ENCODE measurements at regions not wholly inside any gene's neighbourhood (a gene's known extent, or its start where the extent isn't known, plus 50 kb on each side); places are given as distances from the start of the nearest gene placed in this dataset.

- TF ChIP-seq MXI1 (IDR thresholded peaks at IDR 0.05; ENCODE audit: borderline replicate concordance, low read depth, low read length): no peak
- TF ChIP-seq, protein P1, sequence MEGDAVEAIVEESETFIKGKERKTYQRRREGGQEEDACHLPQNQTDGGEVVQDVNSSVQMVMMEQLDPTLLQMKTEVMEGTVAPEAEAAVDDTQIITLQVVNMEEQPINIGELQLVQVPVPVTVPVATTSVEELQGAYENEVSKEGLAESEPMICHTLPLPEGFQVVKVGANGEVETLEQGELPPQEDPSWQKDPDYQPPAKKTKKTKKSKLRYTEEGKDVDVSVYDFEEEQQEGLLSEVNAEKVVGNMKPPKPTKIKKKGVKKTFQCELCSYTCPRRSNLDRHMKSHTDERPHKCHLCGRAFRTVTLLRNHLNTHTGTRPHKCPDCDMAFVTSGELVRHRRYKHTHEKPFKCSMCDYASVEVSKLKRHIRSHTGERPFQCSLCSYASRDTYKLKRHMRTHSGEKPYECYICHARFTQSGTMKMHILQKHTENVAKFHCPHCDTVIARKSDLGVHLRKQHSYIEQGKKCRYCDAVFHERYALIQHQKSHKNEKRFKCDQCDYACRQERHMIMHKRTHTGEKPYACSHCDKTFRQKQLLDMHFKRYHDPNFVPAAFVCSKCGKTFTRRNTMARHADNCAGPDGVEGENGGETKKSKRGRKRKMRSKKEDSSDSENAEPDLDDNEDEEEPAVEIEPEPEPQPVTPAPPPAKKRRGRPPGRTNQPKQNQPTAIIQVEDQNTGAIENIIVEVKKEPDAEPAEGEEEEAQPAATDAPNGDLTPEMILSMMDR (conservative IDR thresholded peaks at IDR 0.05; ENCODE audit: low read depth, low read length): no peak
- TF ChIP-seq SMC3 (IDR thresholded peaks at IDR 0.05; ENCODE audit: low read depth, low read length): no peak
- no peak for TF ChIP-seq RAD21 (IDR thresholded peaks at IDR 0.05; ENCODE audit: low read length)
- TF ChIP-seq POLR2A (IDR thresholded peaks at IDR 0.05; ENCODE audit: low read depth, low read length): no peak
- TF ChIP-seq MAFK (IDR thresholded peaks at IDR 0.05; ENCODE audit: low read depth, low read length): no peak
- TF ChIP-seq CEBPB (IDR thresholded peaks at IDR 0.05; ENCODE audit: low read depth, low read length): no peak
- no peak for TF ChIP-seq NFE2L2 (IDR thresholded peaks at IDR 0.05; ENCODE audit: low read depth, low read length)
- no peak for TF ChIP-seq USF2 (IDR thresholded peaks at IDR 0.05; ENCODE audit: low read depth, low read length)
Observed at GRCh38 chrX:97668126-97668525, 784.4 kb downstream of the RPA4 start.
